Stomach (tissue), 8 donors: ENCODE measurements at regions not wholly inside any gene's neighbourhood (a gene's known extent, or its start where the extent isn't known, plus 50 kb on each side); places are given as distances from the start of the nearest gene placed in this dataset.

Experiments used
- DNase-seq, 2 donors: peaks; one replicate each; pipeline versions ENCODE4 v3.0.0 to v3.0.0-alpha.2; 2013 to 2019
- H3K27ac ChIP-seq, 5 donors: fragments of 200-600 bp in 4 of 5; sonication (generic) in 4 of 5; one replicate each; pipeline ENCODE4 v1.5.1; 2013 to 2019; ENCODE audit warnings: mild to moderate bottlenecking in 1 of 5, moderate library complexity in 1 of 5
- H3K27me3 ChIP-seq, 3 donors: fragments of 200-600 bp; sonication (generic); one replicate each; pipeline ENCODE4 v1.5.1; 2017 to 2019; ENCODE audit warnings: mixed run types in 1 of 3
- H3K36me3 ChIP-seq, 4 donors: fragments of 200-600 bp; sonication (generic); 1 replicate in 3 of 4; 2 replicates in 1 of 4; pipeline ENCODE4 v1.5.1; 2016 to 2019
- H3K4me1 ChIP-seq, 4 donors: fragments of 200-600 bp; sonication (generic); one replicate each; pipeline ENCODE4 v1.5.1; 2016 to 2019
- H3K4me3 ChIP-seq, 4 donors: fragments of 200-600 bp; sonication (generic) in 3 of 4; one replicate each; pipeline ENCODE4 v1.5.1; 2016 to 2019; ENCODE audit warnings: mild to moderate bottlenecking in 1 of 4
- H3K9me3 ChIP-seq, 4 donors: fragments of 200-600 bp; sonication (generic); one replicate each; pipeline ENCODE4 v1.5.1; 2016 to 2019
- EP300 ChIP-seq: sonication (generic); formaldehyde crosslinking; IDR thresholded peaks from one replicate; pipeline ENCODE4 v1.6.1; 2017; ENCODE audit warnings: antibody characterized with exemption
- POLR2A ChIP-seq, 4 donors: fragments of 450-650 bp; IDR thresholded peaks; one replicate each; pipeline ENCODE4 v1.6.1; 2016; ENCODE audit warnings: antibody characterized with exemption in 4 of 4, control low read depth in 2 of 4, mild to moderate bottlenecking in 1 of 4, moderate library complexity in 1 of 4
- POLR2AphosphoS5 ChIP-seq, 3 donors: sonication (generic); formaldehyde crosslinking; IDR thresholded peaks; one replicate each; pipeline ENCODE4 v1.6.1; 2016; ENCODE audit warnings: antibody characterized with exemption in 3 of 3
- WGBS, 5 donors: extraction: QIAGEN DNeasy Blood & Tissue Kit in 3 of 5; methylation state at CpG; one replicate each; pipeline versions ENCODE4 v1.1.5 to v1.1.7; 2013 to 2018; 5-methylcytosine and 5-hydroxymethylcytosine counted together
- intact Hi-C: fragments of 100-400 bp; cut with DNase I; formaldehyde crosslinking; loops from one replicate; pipeline ENCODE4 v1.15.1; 2023; ENCODE audit warnings: low total_unique reads
- TF ChIP-seq, protein P1 (sequence below), 7 experiments: fragments of 450-650 bp in 4 of 7; fragments of 200-600 bp in 3 of 7; sonication (generic) in 3 of 7; IDR thresholded peaks; one replicate each; pipeline ENCODE4 v1.5.1; 2016 to 2019; ENCODE audit warnings: antibody characterized with exemption in 7 of 7, control low read depth in 2 of 7, mild to moderate bottlenecking in 1 of 7
- donor health status: healthy with polysubstance abuse.
- donor health status: Bipolar disorder and iron deficiency.
- donor health status: healthy.

DNA sequence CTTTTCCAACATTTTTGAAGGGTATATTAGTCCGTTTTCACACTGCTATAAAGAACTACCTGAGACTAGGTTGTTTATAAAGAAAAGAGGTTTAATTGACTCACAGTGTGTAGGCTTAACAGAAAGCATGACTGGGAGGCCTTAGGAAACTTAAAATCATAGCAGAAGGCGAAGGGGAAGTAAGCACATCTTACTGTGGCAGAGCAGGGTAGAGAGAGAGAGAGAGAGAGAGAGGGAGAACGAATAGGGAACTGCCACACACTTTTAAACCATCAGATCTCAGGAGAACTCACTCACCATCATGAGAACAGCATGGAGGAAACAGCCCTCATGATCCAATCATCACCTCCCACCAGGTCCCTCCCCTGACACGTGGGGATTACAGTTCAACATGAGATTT lies 420.3 kb downstream of the SOCS6 start:
- 35 to 52% (median 44%) methylated on average over 4 of the region's 4 CpGs for WGBS, 5 donors
- no peak overlapping the region for H3K4me3 ChIP-seq
- no peaks in the 10 kb centered on the region for H3K9me3 ChIP-seq
- H3K36me3 ChIP-seq: no peaks in the 10 kb centered on the region
- TF ChIP-seq, protein P1, sequence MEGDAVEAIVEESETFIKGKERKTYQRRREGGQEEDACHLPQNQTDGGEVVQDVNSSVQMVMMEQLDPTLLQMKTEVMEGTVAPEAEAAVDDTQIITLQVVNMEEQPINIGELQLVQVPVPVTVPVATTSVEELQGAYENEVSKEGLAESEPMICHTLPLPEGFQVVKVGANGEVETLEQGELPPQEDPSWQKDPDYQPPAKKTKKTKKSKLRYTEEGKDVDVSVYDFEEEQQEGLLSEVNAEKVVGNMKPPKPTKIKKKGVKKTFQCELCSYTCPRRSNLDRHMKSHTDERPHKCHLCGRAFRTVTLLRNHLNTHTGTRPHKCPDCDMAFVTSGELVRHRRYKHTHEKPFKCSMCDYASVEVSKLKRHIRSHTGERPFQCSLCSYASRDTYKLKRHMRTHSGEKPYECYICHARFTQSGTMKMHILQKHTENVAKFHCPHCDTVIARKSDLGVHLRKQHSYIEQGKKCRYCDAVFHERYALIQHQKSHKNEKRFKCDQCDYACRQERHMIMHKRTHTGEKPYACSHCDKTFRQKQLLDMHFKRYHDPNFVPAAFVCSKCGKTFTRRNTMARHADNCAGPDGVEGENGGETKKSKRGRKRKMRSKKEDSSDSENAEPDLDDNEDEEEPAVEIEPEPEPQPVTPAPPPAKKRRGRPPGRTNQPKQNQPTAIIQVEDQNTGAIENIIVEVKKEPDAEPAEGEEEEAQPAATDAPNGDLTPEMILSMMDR (IDR thresholded peaks at IDR 0.05): no peak
- TF ChIP-seq POLR2AphosphoS5 (IDR thresholded peaks at IDR 0.05) (no peak), POLR2A (IDR thresholded peaks at IDR 0.05) (no peak), EP300 (no peak)
- H3K27me3 ChIP-seq: no peaks in the 10 kb centered on the region
- intact Hi-C loops: no loop called here
- H3K4me1 ChIP-seq: no peaks in the 10 kb centered on the region
- DNase-seq: no peak
- no peak overlapping the region for H3K27ac ChIP-seq

DNA sequence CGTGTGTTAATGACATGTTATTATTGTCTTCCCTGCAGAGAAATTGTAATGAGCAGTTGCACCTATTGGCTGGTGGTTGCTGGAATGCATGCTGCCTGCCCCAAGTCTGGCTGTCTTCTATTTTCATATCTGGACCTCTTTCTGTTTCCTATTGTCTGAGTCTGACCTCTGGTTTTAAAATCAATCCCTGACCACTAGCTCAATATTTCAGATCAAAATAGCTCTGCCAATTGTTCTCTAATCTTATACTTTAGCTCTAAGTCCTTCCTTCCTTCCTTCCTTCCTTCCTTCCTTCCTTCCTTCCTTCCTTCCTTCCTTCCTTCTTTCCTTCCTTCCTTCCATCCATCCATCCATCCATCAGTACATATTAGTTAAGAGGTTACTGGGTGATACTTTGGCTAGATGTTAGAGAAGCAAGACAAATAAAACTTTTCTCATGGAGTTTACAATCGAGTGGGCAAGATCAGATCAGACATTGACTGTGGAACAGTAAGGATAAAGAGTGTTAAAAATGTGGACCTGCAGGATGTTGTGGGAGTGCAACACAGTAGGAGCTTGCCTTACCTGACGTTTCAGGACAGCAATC lies 417.1 kb downstream of the SOCS6 start:
- Histone ChIP-seq H3K9me3 (no peaks in the 10 kb centered on the region), H3K27ac (no peak overlapping the region), H3K36me3 (no peaks in the 10 kb centered on the region), H3K4me1 (no peaks in the 10 kb centered on the region), H3K4me3 (no peak overlapping the region), H3K27me3 (no peaks in the 10 kb centered on the region)
- DNase-seq: no peak
- intact Hi-C loops: no loop called here
- WGBS, 5 donors: 44 to 65% (median 53%) methylated on average over 3 of the region's 3 CpGs
- TF ChIP-seq EP300: no peak
- no peak for TF ChIP-seq POLR2AphosphoS5 (IDR thresholded peaks at IDR 0.05)
- TF ChIP-seq, protein P1 (IDR thresholded peaks at IDR 0.05): no peak
- no peak for TF ChIP-seq POLR2A (IDR thresholded peaks at IDR 0.05)

DNA sequence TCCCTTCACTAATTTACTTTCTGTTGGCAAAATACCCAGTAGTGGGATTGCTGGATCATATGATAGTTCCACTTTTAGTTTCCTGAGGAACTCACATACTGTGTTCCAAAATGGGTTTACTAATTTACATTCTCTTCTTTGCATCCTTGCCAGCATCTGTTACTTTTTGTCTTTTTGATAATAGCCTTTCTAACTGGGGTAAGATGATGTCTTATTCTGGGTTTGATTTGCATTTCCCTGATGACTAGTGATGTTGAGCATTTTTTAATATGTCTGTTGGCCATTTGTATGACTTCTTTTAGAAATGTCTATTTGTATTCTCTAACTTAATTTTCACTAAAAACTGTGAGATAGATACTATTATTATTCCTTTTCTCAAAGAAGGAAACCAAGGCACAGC lies 411.7 kb downstream of the SOCS6 start:
- Histone ChIP-seq H3K27ac (no peak overlapping the region), H3K27me3 (no peaks in the 10 kb centered on the region), H3K4me3 (no peak overlapping the region), H3K36me3 (no peaks in the 10 kb centered on the region), H3K4me1 (no peaks in the 10 kb centered on the region), H3K9me3 (peaks cover 0 to 5% (median 0%) of the 10 kb centered on the region in 4 donors)
- intact Hi-C loops: no loop called here
- TF ChIP-seq, protein P1 (IDR thresholded peaks at IDR 0.05): no peak
- DNase-seq: no peak

DNA sequence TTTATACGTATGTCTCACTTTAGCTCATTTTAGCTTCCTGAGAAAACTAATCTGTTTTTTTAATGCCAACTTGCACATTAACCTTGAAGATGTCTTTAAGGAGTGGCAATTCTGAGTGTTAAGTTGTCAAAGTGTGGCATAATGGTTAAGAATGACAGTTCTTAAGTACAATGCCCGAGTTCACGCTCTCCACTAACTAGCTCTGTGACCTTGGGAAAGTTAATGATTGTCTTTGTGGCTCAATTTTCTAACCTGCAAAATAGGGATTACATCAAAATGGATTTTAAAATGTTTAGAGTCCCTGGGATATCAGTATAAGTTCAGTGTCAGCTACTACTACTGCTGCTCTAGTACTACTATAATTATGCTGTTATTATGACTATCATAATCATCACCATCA lies 409.7 kb downstream of the SOCS6 start:
- H3K4me1 ChIP-seq: no peaks in the 10 kb centered on the region
- DNase-seq: no peak
- intact Hi-C loops: no loop called here
- 81 to 87% (median 84%) methylated on average over 3 of the region's 3 CpGs for WGBS, 5 donors
- H3K4me3 ChIP-seq: no peak overlapping the region
- TF ChIP-seq, protein P1 (IDR thresholded peaks at IDR 0.05): no peak
- TF ChIP-seq POLR2AphosphoS5 (IDR thresholded peaks at IDR 0.05) (no peak), POLR2A (IDR thresholded peaks at IDR 0.05) (no peak), EP300 (no peak)
- H3K27ac ChIP-seq: no peak overlapping the region
- H3K36me3 ChIP-seq: no peaks in the 10 kb centered on the region
- H3K9me3 ChIP-seq: peaks cover 0 to 5% (median 0%) of the 10 kb centered on the region in 4 donors
- no peaks in the 10 kb centered on the region for H3K27me3 ChIP-seq
